DND-41 (cell line): ENCODE measurements at regions not wholly inside any gene's neighbourhood (a gene's known extent, or its start where the extent isn't known, plus 50 kb on each side); places are given as distances from the start of the nearest gene placed in this dataset.
"Not testable (repeated sequence)": the region's sequence is repeated elsewhere in the genome, so short reads cannot be mapped to it uniquely, and the experiment has no call there.

Source experiments
- ATAC-seq: fragments of 200-7000 bp; cut with Tn5 transposase; 3 replicates; pipeline ENCODE4 v1.9.1; 2021; ENCODE audit warnings: low read depth; ENCODE audit not compliant: insufficient read depth
- DNase-seq: peaks from one replicate; pipeline ENCODE4 v3.0.0-alpha.2; 2020
- H2AFZ ChIP-seq: 2 replicates; pipeline ENCODE4 v1.6.0; 2012; ENCODE audit warnings: low read depth, low read length
- H3K27ac ChIP-seq: 2 replicates; pipeline ENCODE4 v1.5.1; 2012; ENCODE audit warnings: low read length, inconsistent platforms
- H3K27me3 ChIP-seq: fragments of 200-600 bp; sonication (generic); 2 replicates; pipeline ENCODE4 v1.6.0; 2012; ENCODE audit warnings: low read length, mild to moderate bottlenecking, inconsistent platforms; ENCODE audit not compliant: insufficient read depth, poor library complexity
- H3K36me3 ChIP-seq: 2 replicates; pipeline ENCODE4 v1.5.1; 2012; ENCODE audit warnings: low read length, inconsistent platforms; ENCODE audit not compliant: insufficient read depth
- H3K4me1 ChIP-seq: 2 replicates; pipeline ENCODE4 v1.5.1; 2012; ENCODE audit warnings: mild to moderate bottlenecking, low read length; ENCODE audit not compliant: insufficient read depth
- H3K4me2 ChIP-seq: 2 replicates; pipeline ENCODE4 v1.6.0; 2012; ENCODE audit warnings: mild to moderate bottlenecking, moderate library complexity, low read length, inconsistent platforms; ENCODE audit not compliant: insufficient read depth
- H3K4me3 ChIP-seq, 2 experiments: fragments of 200-600 bp in 1 of 2; shearing (Covaris generic) in 1 of 2; 2 replicates each; pipeline ENCODE4 v1.5.1; 2012 to 2016; ENCODE audit warnings: inconsistent platforms in 2 of 2, low read length in 2 of 2, mild to moderate bottlenecking in 2 of 2, low read depth in 1 of 2, moderate library complexity in 1 of 2
- H3K79me2 ChIP-seq: 2 replicates; pipeline ENCODE4 v1.6.0; 2012; ENCODE audit warnings: low read length, inconsistent platforms; ENCODE audit not compliant: insufficient read depth
- H3K9ac ChIP-seq: 2 replicates; pipeline ENCODE4 v1.6.0; 2012; ENCODE audit warnings: low read depth, mild to moderate bottlenecking, inconsistent platforms, low read length, moderate library complexity
- H3K9me3 ChIP-seq: 2 replicates; pipeline ENCODE4 v1.5.1; 2012; ENCODE audit warnings: low read length, moderate library complexity, mild to moderate bottlenecking, inconsistent platforms; ENCODE audit not compliant: insufficient read depth, severe bottlenecking
- H4K20me1 ChIP-seq: 2 replicates; pipeline ENCODE4 v1.6.0; 2012; ENCODE audit warnings: low read length; ENCODE audit not compliant: insufficient read depth
- CTCF ChIP-seq: IDR thresholded peaks from 2 replicates; pipeline ENCODE4 v1.5.1; 2012; ENCODE audit warnings: borderline replicate concordance, low read length, moderate library complexity, mild to moderate bottlenecking; ENCODE audit not compliant: poor library complexity, severe bottlenecking; ENCODE audit errors: extremely low read depth
- EZH2 ChIP-seq: IDR thresholded peaks from 3 replicates; pipeline ENCODE4 v1.6.1; 2012; ENCODE audit warnings: borderline replicate concordance, low read depth, mild to moderate bottlenecking, moderate library complexity, low read length, inconsistent platforms; ENCODE audit not compliant: severe bottlenecking

GRCh38 chr4:114321366-114321765 lies 277.2 kb upstream of the UGT8 start:
- DNase-seq (no peak), ATAC-seq (no peak)
- H3K36me3 ChIP-seq = no peaks in the 10 kb centered on the region
- no peak overlapping the region for H3K9ac ChIP-seq
- H3K27me3 ChIP-seq = no peaks in the 10 kb centered on the region
- H4K20me1 ChIP-seq = no peaks in the 10 kb centered on the region
- no peaks in the 10 kb centered on the region for H3K79me2 ChIP-seq
- no peak overlapping the region for H3K4me3 ChIP-seq
- H2AFZ ChIP-seq = no peak overlapping the region
- no peaks in the 10 kb centered on the region for H3K9me3 ChIP-seq
- no peak overlapping the region for H3K4me2 ChIP-seq
- no peak for TF ChIP-seq EZH2
- TF ChIP-seq CTCF = no peak
- no peak overlapping the region for H3K27ac ChIP-seq
- no peaks in the 10 kb centered on the region for H3K4me1 ChIP-seq

GRCh38 chr4:114323841-114324240 lies 274.8 kb upstream of the UGT8 start:
- Histone ChIP-seq H2AFZ (no peak overlapping the region), H3K9me3 (no peaks in the 10 kb centered on the region), H3K27ac (no peak overlapping the region), H3K4me2 (no peak overlapping the region), H3K27me3 (no peaks in the 10 kb centered on the region), H3K79me2 (no peaks in the 10 kb centered on the region), H3K36me3 (no peaks in the 10 kb centered on the region), H4K20me1 (no peaks in the 10 kb centered on the region), H3K4me1 (no peaks in the 10 kb centered on the region), H3K4me3 (no peak overlapping the region), H3K9ac (no peak overlapping the region)
- ATAC-seq (no peak), DNase-seq (no peak)
- no peak for TF ChIP-seq CTCF
- no peak for TF ChIP-seq EZH2

DNA sequence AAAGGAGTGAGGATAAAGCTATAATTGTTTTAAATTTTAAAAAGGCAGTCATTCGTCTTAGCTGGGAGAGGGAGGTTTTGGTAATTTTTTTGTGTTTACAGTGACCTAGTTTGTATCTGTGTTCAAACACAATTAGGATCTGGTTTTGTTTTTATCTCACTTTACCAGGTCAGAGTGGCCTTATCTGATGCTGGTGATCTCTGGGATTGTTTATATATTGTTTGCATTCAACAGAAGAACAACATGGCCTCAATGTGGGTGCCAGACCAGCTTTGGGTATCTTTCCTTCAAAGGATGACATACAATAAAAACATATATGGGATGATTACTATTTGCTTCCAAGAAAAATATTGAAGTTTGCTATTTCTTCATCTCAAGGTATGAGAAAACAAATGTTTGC lies 272.2 kb upstream of the UGT8 start:
- Histone ChIP-seq H3K4me2 (no peak overlapping the region), H3K36me3 (no peaks in the 10 kb centered on the region), H3K4me1 (no peaks in the 10 kb centered on the region), H2AFZ (no peak overlapping the region), H3K9me3 (no peaks in the 10 kb centered on the region), H3K27ac (no peak overlapping the region), H3K79me2 (no peaks in the 10 kb centered on the region), H3K9ac (no peak overlapping the region), H3K4me3 (no peak overlapping the region), H4K20me1 (no peaks in the 10 kb centered on the region), H3K27me3 (no peaks in the 10 kb centered on the region)
- ATAC-seq (no peak), DNase-seq (no peak)
- TF ChIP-seq CTCF (no peak), EZH2 (no peak)

GRCh38 chr4:114332119-114332518 lies 266.5 kb upstream of the UGT8 start:
- DNase-seq (no peak), ATAC-seq (no peak)
- no peak overlapping the region for H3K4me2 ChIP-seq
- H3K36me3 ChIP-seq = no peaks in the 10 kb centered on the region
- H2AFZ ChIP-seq = no peak overlapping the region
- no peak overlapping the region for H3K9ac ChIP-seq
- TF ChIP-seq CTCF (no peak), EZH2 (no peak)
- H3K4me1 ChIP-seq = no peaks in the 10 kb centered on the region
- no peaks in the 10 kb centered on the region for H4K20me1 ChIP-seq
- H3K9me3 ChIP-seq = no peaks in the 10 kb centered on the region
- H3K27me3 ChIP-seq = no peaks in the 10 kb centered on the region
- no peak overlapping the region for H3K27ac ChIP-seq
- no peak overlapping the region for H3K4me3 ChIP-seq
- no peaks in the 10 kb centered on the region for H3K79me2 ChIP-seq

DNA sequence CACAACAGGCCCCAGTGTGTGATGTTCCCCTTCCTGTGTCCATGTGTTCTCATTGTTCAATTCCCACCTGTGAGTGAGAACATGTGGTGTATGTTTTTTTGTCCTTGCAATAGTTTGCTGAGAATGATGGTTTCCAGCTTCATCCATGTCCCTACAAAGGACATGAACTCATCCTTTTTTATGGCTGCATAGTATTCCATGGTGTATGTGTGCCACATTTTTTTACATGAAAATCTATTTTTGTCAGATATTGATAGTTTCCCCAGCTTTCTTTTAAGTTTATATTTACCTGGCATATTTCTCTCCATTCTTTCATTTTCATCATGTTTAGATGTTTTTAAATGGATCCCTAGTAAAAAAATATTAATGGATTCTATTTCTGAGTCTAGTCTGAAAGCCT lies 264.2 kb upstream of the UGT8 start:
- not testable (repeated sequence) for H3K9me3 ChIP-seq, H2AFZ ChIP-seq, DNase-seq, H3K79me2 ChIP-seq, H4K20me1 ChIP-seq, ATAC-seq, H3K4me1 ChIP-seq, H3K9ac ChIP-seq, H3K4me2 ChIP-seq, H3K27ac ChIP-seq, H3K36me3 ChIP-seq, H3K27me3 ChIP-seq, H3K4me3 ChIP-seq
